ENCODE measurements at regions not wholly inside any gene's neighbourhood (a gene's known extent, or its start where the extent isn't known, plus 50 kb on each side); places are given as distances from the start of the nearest gene placed in this dataset.
"Not testable (repeated sequence)": the region's sequence is repeated elsewhere in the genome, so short reads cannot be mapped to it uniquely, and the experiment has no call there.

GRCh38 chr17:71019699-71020098 lies 850.4 kb downstream of the KCNJ2 start:
- no peak for DNase-seq (ENCODE audit: low spot score)

GRCh38 chr17:71022758-71023157 lies 853.4 kb downstream of the KCNJ2 start:
- no peak for DNase-seq (ENCODE audit: low spot score)

DNA sequence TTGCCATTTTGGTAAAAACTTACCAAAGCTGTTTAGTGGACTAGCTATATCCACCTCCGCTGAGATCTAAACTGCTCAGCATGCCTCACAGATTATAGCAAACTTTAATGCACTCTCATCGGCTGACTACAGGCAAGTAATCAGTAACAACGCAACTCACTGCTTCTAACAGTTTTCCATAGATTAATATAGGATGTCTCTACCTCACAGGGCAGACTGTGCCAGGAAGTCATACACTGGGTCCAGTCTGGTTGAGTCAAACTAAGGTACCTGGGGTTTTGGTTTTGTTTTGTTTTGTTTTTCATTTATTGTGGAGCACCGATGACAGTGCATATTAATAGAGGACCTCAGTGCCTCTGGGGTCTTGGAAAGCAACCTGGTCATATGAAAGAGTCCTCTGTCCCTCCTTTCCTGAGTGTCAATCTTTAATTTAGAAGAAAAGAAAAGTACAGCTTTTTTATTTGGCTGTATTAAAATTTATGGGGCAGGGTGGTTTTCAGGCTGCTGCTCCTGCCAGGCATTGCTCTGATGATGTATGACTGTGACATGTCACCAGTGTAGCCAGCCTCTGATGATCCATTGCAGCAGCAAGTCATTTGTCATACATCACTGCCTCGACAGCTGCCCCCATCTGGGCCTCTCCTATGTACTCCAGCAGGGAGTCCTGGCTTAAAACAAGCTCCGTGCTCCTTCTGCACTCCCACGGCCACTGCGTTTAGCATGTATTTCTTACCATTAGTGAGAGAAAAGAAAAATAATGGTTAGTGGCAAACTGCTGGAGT lies 854.1 kb downstream of the KCNJ2 start:
- no peak for DNase-seq (ENCODE audit: low spot score)

DNA sequence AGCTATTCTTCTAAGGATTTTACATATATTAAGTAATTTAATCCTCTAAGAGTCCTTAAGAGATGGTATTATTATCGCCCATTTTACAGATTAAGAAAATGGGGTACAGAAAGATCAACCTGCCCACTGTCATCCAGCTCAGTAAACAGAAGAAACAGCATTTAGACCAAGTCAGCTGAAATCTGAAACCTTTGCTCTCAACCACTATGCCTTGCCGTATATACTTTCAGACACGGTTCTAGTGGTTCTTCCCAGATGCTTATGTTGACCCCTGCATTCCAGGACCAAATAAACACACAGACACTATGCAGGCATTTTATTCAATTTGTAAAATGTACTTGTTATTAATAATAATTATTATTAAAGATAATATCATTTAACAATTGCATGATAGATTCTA lies 854.8 kb downstream of the KCNJ2 start:
- DNase-seq (ENCODE audit: low spot score): no peak

DNA sequence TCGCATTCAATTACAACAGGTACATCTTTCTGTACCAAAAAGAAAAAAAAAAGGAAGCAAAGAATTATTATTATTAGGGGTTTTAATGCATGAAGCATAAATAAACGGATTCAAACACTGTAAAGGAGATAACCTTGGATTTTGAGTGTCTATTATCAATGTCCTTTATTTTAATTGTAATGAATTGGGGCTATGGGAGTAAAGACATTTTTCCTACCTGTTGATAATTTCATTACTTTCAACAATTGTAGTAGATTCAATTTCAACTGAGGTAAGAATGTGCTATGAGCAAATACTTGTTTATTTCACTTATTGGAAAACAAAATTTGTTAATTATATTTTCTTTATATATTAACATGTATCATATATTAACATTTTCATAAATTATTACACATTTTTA lies 855.6 kb downstream of the KCNJ2 start:
- no peak for DNase-seq (ENCODE audit: low spot score)

DNA sequence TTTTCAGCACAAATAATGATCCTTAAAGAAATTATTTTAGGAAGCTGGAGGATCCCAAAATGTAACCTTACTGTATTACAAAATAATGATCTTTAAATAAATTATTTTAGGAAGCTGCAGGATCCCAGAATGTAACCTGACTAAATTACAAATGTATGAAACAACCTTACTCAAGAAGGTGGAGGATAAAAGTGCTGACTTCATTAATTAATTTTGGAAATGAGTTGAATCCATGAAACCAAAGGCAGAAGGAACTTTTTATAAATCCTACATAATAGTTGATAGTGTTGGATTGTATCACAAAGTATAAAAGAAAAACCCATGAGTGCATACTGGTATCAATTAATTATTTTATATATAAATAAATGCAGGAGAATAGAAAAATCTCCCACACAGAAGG lies 859.9 kb downstream of the KCNJ2 start:
- no peak for DNase-seq (ENCODE audit: low spot score)

DNA sequence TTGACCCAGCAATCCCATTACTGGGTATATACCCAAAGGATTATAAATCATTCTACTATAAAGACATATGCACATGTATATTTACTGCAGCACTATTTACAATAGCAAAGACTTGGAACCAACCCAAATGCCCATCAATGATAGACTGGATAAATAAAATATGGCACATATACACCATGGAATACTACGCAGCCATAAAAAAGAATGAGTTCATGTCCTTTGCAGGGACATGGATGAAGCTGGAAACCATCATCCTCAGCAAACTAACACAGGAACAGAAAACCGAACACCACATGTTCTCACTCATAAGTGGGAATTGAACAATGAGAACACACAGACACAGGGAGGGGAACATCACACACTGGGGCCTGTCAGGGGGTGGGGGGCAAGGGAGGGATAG lies 862.0 kb downstream of the KCNJ2 start:
- DNase-seq (ENCODE audit: low spot score): not testable (repeated sequence)

- DNase-seq (ENCODE audit: low spot score): no peak
Observed at GRCh38 chr17:71032746-71033273, 863.5 kb downstream of the KCNJ2 start.

DNA sequence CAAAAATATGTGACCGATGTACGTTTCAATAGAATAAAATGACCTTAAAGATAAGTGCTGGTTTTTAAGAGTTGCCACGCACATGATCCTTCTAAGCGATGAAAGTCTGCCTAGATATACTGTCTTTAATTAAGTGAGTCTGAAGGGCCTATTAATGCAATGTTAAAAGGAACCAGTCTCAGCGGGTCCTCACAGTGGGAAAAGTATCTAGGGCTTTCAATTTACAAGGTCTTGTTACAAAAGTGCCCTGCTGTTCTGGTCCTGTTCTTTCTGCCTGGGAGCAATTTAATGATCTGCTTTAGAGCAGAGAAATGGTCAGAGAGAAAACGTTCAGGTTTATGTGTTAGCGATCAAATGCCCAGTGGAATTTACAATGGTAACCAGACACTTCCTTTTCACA lies 864.0 kb downstream of the KCNJ2 start:
- DNase-seq (ENCODE audit: low spot score): no peak

DNA sequence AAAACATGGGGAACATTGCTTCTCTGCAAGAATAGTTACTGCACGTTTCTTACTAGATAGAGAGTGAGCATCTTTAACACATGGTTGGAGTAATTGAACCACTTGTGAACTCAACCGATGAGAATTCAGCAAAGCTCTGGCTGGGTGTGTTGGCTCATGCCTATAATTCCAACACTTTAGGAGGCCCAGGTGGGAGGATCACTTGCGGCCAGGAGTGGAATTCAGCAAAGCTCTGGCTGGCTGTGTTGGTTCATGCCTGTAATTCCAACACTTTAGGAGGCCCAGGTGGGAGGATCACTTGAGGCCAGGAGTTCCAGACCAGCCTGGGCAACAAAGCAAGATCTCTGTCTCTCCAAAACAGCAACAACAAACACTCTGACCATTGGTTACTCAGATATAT lies 865.9 kb downstream of the KCNJ2 start:
- no peak for DNase-seq (ENCODE audit: low spot score)

GRCh38 chr17:71037386-71037785 lies 868.1 kb downstream of the KCNJ2 start:
- DNase-seq (ENCODE audit: low spot score): no peak

DNA sequence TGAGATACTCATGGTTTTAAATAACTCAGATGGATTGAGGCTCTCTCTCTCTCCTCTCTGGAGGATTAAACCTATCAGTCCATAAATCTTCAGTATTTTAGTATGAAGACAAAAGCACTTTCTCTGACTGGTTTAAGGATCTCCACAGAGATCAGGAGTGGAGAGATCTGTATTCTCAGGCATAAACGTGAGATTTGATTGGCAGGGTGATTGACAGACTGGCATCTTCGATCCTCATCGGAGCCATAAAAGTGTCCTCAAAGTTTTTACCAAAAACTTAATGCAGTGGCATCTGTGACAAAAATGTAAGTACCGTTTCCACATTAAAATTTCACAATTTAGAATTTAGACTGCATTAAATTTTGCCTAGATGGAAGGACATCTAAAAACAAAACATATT lies 870.1 kb downstream of the KCNJ2 start:
- no peak for DNase-seq (ENCODE audit: low spot score)

GRCh38 chr17:71052971-71053370 lies 883.6 kb downstream of the KCNJ2 start:
- DNase-seq (ENCODE audit: low spot score): no peak

GRCh38 chr17:71055128-71055527 lies 885.8 kb downstream of the KCNJ2 start:
- DNase-seq (ENCODE audit: low spot score): no peak

DNA sequence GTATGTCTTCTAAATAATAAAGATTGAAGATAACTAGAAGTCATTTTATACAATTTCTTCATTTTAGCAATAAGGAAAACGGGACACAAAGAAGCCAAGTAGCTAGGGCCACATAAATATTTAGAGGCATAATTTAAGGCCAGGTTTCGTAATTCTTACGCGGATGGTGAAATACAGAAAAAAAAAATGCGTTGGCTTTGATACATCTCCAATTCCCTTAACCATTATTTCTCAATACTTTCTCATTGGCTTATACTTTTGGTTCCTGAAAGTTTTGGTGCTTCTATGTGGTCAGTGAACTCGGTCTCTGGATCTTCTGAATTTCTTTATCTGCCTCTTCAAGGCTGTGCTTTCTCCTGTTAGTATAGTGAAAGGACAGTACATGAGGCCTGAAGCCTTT lies 888.1 kb downstream of the KCNJ2 start:
- DNase-seq (ENCODE audit: low spot score): no peak

GRCh38 chr17:71057938-71058337 lies 888.6 kb downstream of the KCNJ2 start:
- DNase-seq (ENCODE audit: low spot score): no peak

- DNase-seq (ENCODE audit: low spot score): no peak
Observed at GRCh38 chr17:71063127-71063526, 893.8 kb downstream of the KCNJ2 start.

DNA sequence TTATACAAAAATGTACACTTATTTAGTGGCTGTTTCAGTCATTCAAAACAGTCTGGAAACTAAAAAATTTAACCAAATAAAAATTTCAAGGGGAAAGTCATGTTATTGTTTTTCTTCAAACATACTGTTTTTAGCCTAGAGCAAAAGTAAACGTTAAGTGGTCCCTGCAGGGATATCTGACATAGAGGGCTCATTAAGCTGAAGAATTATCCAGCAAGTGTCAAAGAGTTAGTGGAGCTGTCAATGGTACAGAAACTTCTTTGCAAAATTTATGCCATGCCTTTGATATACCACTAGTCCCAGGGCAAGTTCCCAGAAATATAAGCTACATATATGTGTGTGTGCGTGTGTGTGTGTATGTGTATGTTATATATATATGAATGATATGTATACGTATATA lies 894.2 kb downstream of the KCNJ2 start:
- DNase-seq (ENCODE audit: low spot score): no peak

DNA sequence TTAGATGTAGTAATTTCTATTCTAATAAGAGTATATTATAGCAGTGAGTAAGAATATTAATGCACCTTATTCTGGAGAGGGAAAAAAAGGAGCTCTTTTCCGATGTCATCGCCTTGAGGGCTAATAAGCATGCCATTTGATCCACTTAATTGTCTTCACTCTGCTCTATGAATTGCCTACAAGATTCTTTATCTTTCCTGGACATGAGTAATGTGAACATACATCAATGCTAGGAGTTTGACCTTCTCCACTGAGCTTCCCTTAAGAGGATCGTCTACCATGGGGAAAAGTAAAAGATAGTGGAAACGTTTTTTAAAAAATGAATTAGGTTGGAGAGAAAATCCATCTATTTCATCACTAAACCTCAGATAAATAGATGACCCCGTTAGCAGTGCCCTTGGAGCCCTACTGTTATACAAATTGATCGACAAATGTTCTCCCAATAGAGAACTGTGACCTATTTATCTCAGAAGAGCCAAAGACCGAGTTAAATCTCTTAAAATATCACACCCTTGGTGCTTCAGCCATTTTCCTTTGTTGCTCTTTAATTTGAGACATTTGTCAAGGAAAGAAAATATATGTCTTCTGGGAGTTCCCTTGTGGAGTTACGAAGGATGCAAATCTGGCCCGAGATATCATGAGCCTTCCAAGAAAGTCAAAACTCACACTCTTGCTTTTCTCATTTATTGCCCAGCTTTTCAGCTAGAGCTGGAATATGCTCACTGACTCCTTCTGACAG lies 898.5 kb downstream of the KCNJ2 start:
- DNase-seq (ENCODE audit: low spot score): no peak

DNA sequence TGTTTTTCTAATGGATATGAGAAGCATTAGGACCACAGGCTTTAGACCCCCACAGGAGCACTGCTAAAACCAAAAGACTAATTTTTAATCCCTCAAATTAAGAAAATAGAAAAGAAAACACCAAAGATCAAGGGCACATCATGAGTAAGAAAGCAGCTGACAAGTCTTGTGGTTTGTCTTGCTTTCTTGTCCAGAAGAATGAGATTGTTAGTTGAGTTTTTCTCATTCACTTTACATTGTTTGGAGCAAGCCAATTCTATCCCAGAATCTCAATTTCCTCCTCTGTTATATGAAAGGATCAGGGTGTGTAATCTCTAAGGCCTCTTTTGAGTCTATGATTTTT lies 899.0 kb downstream of the KCNJ2 start:
- no peak for DNase-seq (ENCODE audit: low spot score)

- no peak for DNase-seq (ENCODE audit: low spot score)
Observed at GRCh38 chr17:71071041-71071440, 901.7 kb downstream of the KCNJ2 start.

DNA sequence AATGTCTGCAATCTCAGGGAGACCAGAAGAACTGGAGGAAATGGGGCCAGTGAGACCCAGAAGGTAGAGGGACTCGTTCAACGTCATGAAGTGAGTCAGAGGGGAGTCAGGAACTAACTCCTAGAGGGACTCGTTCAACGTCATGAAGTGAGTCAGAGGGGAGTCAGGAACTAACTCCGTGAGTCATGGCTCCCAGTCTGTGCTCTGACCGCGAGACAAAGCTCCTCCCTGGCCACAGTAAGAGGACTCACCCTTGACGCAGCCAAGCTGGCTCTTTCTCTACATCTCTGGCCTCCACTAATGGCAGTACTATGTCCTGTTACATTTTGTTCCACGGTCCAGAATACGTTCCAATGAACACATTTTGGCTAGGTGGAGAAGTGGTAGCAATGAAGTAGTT lies 902.5 kb downstream of the KCNJ2 start:
- no peak for DNase-seq (ENCODE audit: low spot score)

- no peak for DNase-seq (ENCODE audit: low spot score)
Observed at GRCh38 chr17:71080937-71081336, 911.6 kb downstream of the KCNJ2 start.

DNA sequence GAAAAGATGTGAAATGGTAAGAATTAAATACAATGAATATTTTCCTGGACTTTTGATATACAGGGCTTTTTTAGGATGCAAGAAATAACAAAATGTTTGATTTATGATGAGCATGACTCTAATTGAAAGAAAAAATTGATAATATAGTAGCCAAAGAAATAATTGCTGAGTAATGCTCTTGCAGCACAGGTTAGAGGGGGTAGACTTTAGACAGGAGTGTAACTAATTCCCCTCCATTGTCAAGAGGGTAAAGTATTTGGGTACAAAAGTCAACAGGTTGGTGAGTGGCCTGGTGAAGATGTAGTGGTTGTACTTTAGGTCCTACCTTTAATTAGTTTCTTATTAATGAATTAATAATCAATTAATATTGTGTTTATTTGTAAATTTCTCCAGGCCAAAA lies 912.3 kb downstream of the KCNJ2 start:
- DNase-seq (ENCODE audit: low spot score): no peak

All from HuH-7.5 (cell line).